ENCODE measurements at regions not wholly inside any gene's neighbourhood (a gene's known extent, or its start where the extent isn't known, plus 50 kb on each side); places are given as distances from the start of the nearest gene placed in this dataset.

DNA sequence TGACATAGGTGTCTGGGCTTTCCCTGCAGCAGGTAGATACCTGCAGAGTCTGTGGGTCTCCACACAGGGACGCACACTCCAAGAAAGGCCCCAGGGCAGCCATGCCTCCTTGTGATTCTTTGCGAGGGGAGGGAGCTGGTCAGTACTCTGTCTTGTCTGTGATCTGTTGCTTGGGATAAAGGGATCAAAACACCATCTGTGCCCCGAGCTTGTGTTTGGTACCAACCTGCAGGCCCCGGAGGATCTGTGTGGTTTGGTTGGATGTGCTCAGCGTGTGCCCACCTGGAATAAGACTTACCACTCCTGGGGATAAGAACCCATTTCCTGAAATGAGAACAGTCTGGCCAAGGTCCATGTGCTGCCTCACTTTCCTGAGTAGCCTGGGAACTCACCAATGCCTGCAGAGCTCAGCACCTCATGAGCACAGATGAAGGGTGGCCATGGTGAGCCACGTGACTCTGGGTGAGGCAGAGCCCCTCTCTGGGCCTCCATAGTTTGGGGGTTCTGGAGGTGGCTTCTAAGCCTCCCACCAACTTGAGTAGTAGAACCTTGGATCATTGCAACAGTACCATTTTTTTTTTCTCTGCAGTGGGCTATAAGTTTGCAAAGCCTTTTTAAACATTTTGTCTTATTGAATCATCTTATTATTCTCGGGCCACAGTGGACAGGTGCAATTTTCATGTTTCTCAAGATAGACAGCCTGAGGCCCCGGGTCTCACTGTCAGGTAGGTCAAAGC lies 134.8 kb downstream of the DDX1 start:
- no peak for TF ChIP-seq RARB (CRISPR knock-in tag; IDR thresholded peaks at IDR 0.05)
- TF ChIP-seq ARNTL (CRISPR knock-in tag; IDR thresholded peaks at IDR 0.05; ENCODE audit: borderline replicate concordance, low read depth): no peak
- no peak for TF ChIP-seq ZFP3 (CRISPR knock-in tag; IDR thresholded peaks at IDR 0.05)
